ENCODE measurements at regions not wholly inside any gene's neighbourhood (a gene's known extent, or its start where the extent isn't known, plus 50 kb on each side); places are given as distances from the start of the nearest gene placed in this dataset.
"Not testable (repeated sequence)": the region's sequence is repeated elsewhere in the genome, so short reads cannot be mapped to it uniquely, and the experiment has no call there.

DNA sequence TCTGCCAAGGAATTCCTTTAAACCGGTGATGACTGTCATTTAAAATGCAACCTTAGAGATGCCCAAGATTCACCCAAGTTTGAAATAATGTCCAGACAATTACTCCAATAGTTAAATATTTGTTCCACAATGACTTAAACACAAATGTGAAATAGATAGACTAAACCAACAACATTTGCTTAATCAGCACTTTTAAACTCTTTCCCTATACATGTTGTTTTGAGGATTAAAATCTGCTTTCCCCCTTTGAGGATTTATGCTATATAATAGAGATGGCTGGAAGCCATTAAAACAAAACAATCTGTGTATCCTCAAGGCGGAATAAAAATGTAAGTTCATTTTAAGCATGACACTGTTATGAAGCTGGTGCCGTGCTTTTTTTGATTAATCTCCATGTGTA, 297.8 kb upstream of the RSPO3 start:
- DNase-seq, result no peak

- no peak for DNase-seq
These were observed 296.8 kb upstream of the RSPO3 start for GRCh38 chr6:126821706-126822105.

DNA sequence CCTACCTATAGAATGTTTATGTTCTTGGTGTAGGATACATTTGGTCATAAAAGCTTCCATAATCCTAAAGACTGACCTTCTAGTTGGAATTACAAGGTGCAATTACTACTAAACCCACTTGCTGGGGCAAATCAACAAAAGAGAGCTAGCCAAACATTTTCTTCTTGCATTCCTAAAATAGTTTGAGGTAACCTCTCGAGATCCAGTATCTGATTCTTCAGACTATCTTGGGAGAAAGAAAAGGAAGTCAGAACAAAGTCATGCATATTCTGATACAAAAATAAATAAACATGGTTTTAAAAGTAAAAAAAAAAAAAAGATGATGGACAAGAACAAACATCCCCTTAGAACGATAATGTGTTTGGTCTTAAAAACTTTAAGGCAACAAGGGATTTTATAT, 294.2 kb upstream of the RSPO3 start:
- DNase-seq, result no peak

GRCh38 chr6:126824815-126825214, 293.7 kb upstream of the RSPO3 start:
- no peak for DNase-seq

DNA sequence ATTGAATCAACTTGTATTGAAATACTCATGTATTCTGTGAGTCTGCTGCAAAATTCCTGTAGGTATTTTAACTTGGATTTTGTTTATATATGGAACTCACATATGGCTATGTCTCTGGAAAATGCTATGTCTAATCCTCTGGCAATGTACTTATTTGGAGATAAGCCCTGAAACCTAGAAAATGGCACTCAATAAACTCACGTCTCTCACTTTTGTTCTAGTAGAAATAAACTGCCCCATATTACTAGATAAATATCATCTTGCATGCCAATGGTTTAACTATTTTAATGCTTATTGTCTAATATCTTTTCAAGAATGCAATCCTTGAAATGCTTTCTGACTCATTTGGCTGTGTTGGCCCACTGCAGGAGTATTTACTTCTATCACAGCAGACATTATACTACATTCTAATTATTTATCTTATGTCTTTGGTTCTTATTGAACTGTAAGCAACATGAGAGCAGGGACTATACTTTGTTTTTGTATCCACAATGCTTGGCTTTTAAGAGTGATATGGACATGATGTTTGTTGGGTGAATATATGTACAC, 292.2 kb upstream of the RSPO3 start:
- DNase-seq, result no peak

DNA sequence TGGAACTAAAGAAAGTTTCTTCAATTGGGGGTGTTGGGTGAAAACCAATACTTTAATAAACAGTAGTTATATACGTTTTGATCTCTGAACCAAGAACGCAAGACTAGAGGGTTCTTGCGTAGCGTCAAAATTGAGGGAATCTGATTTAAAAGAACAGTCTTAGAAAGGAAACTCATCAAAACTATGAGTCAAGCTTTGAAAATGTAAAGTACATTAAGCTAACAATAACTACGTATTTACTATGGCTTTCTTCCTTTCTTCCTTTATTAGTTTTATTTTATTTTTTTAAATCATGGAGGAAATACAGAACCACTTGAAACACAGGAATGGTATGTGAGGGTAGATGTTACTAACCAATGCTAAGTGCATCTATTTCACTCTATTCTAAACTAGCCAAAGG, 287.0 kb upstream of the RSPO3 start:
- DNase-seq, result no peak

DNA sequence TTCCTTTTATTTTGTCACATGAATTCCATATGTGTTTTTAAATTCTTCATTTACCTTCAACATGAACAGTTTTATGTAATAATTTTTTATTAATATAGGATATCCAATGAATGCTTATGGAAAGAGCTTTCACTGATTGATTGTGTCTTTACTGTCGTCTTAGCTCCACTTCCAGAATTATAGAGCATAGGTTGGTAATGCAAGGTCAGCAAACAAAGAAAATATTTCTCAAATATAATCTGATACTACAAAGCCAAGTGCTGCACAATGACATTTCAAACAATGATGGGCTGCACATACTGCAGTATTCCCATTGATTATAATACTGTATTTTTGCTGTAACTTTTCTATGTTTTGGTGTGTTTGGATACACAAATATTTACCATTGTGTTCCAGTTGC, 275.7 kb upstream of the RSPO3 start:
- no peak for DNase-seq

DNA sequence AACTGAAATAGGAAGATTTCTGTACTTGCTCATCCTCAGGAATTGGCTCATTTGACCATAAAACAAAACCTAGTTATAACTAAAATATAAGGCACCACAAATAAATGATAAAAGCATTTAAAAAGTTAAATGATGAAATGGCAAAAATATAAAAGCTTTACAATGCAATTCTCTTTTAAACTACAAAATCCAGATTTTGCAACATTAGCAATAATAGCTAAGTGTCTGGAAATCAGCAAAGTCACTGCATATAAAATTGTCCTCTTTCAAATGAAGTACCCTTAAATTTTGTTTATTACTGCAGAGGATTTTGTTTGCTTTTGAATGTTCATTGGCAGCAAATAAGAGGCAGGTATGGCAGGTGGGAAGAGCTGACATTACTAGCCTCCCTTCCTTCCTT, 270.4 kb upstream of the RSPO3 start:
- DNase-seq, result no peak

- DNase-seq, result no peak
These were observed 250.8 kb upstream of the RSPO3 start for GRCh38 chr6:126867641-126868040.

DNA sequence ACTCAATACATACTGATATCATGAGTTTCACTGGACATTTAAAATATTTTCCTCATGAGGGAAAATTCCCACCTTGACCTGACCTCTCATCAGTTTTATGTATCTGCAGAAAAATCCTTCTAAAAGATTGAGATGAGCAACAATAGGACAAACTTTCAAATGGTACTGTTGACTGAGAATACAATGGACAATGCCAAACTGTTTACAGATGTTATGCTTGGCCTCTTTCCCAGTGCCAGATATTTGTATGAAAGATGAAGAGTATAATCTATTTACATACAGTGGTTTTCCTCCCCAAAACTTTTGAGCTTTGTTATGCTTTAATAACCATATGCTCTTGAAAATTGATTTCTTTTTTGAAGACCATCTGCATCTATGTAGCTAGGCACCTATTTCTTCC, 245.1 kb upstream of the RSPO3 start:
- no peak for DNase-seq

- DNase-seq, result no peak
These were observed 244.7 kb upstream of the RSPO3 start for GRCh38 chr6:126873791-126874190.

DNA sequence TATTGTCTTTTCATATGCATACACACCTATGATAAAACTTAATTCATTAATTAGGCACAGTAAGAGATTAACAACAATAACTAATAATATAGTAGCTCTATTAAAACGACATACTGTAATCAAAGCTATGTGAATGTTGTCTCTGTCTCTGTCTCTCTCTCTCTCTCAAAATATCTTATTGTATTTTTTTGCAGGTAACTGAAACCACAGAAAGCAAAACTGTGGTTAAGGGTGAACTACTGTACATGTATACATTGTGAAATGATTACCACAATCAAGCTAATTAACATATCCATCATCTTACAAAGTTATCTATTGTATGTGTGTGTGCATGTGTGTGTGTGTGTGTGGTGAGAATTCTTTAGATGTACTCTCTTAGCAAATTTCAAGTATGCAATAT, 242.0 kb upstream of the RSPO3 start:
- no peak for DNase-seq

DNA sequence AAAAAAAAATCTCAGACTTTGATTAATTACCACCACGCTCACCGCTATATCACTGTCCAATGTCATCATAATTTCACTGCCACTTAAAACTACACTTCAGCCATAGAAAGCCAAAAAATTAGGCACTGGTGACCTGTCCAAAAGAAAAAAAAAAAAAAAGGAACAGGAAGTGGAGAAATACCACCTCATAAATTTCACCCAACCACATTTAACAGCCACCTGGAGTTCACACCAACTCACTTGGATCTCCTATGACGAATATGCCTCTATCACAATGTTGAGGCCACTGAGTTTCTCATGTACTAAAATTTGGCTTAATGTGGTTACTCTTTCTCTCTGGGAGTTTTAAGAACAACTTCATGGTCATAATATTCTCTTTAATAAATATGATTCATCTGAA, 237.5 kb upstream of the RSPO3 start:
- DNase-seq, result no peak

DNA sequence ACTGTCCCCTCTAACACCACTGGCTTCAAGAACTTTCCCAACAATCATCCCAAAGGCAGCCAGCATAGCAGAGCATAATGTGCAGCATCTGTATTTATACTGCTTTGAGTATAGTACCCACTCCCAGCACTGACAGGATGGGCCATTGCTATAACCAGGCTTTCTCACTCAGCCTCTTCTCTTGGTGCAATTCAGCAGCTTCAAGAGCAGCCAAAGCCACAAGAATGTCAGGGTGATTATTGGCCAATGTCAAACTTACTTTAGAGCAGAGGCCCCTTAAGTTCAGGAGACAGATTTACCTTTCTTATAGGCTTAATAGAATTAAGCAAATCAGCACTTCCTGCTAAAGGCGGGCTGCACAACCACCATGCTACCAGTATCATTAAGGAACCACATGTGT, 232.4 kb upstream of the RSPO3 start:
- DNase-seq, result no peak

DNA sequence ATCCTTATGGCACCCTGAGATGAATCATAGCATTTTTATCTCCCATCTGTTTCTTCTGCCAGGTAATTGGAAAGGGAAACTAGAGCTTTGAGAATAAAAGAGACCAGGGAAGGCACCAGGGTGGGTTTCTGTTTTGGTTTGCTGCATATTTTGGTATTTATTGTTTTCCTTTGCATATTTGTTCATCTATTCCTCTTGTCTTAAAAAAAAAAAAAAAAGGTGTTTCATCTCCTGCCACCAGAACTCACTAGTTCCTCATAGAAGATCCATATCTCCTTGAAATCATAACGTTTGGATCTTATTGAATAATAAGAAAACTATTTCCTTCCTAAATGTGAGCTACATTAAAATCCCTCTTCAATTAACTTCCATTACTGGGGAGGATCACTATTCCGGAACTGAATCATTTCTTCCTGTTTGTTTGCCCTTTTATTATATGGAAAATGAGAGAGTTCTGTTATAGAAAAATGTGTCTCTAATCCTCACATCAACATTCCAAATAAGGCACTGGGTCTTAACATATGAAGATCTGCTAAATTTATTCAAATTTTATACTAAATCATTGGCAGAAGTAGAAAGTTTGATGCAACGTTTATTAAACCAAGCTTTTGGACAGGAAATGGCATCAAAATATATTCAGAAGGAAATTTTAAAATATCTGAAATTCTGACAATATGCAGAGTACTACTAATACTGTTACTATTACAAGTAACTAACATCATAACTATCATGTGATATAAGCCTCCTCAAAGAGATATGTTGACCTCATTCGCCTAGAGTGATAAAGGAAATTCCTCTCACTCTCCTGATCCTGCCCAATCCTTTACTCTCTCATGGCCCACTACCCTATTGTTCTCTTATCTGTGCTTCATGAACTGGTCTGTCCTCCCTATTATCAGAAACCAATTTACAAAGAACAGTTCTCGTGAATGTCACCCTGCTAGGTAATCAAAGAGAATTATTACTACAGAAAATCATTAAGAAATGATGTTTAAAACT, 229.4 kb upstream of the RSPO3 start:
- no peak for DNase-seq

- no peak for DNase-seq
These were observed 228.4 kb upstream of the RSPO3 start for GRCh38 chr6:126890055-126890454.

DNA sequence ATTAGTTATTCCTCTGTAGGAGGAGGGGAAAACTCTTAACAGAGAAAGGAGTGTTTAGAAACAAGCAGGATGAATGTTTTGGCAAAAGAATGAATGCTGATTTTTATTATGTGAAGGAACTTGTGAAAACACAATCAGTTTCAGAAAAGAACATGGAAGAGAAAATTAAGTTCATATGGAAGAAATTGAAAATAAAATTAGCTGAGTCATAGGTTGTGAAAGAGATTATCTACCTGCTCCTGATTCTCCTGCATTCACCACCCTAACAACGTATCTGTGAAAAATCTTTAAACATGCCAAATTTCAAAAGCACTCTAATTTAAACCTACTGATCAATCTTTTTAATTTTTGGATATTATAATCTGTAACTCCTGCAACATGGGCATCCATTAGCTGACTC, 227.3 kb upstream of the RSPO3 start:
- no peak for DNase-seq

GRCh38 chr6:126892869-126893268, 225.6 kb upstream of the RSPO3 start:
- DNase-seq, result not testable (repeated sequence)

GRCh38 chr6:126897758-126898157, 220.7 kb upstream of the RSPO3 start:
- DNase-seq, result no peak

GRCh38 chr6:126904176-126904575, 214.3 kb upstream of the RSPO3 start:
- no peak for DNase-seq

- DNase-seq, result no peak
These were observed 212.6 kb upstream of the RSPO3 start for GRCh38 chr6:126905917-126906316.

DNA sequence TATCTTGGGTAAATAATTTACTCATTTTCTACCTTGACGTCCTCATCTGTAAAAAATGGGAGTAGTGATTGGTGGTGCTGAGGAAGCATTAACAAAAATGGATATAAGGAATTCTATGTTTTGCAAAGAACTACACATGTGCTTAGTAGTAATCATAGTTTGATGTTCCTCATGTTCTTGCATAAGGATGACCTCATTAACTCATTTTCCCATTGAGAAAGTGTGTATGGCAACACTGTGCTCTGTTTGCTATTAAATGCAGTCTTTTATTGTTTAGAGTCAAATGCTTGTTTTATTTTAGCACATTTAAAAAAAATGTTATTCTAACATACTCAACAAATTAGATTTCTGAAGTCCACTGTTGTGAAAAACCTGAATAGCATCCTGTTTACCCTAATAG, 211.2 kb upstream of the RSPO3 start:
- no peak for DNase-seq

DNA sequence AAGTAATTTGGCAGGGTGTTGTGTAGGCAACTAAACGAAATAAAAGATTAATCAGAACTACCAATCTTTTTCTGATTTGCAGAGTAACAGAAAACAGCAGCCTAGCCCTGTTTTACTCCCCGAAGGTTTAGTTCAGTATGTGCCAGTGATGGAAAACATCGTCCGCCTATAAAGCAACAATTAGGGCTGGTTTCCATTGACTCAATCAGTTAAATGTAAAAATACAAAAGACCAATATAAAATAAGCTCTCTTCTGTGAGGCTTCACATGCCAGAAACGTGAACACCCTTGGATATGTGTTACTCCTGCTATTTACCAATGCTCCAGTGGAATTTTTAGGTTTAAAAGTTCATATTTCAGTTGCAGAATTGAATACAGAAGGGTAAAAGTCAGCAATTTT, 210.5 kb upstream of the RSPO3 start:
- DNase-seq, result no peak

GRCh38 chr6:126909493-126909892, 209.0 kb upstream of the RSPO3 start:
- no peak for DNase-seq
